H7 (cell line): ENCODE measurements at regions not wholly inside any gene's neighbourhood (a gene's known extent, or its start where the extent isn't known, plus 50 kb on each side); places are given as distances from the start of the nearest gene placed in this dataset.

ENCODE experiments used
- DNase-seq: peaks from one replicate; pipeline ENCODE4 v3.0.0; 2012
- H3K27me3 ChIP-seq: 2 replicates; pipeline ENCODE4 v1.6.0; 2011; ENCODE audit warnings: mild to moderate bottlenecking, low read length; ENCODE audit not compliant: control insufficient read depth, insufficient read depth
- H3K36me3 ChIP-seq: replicated peaks from 2 replicates; pipeline ENCODE4 v1.5.1; 2011; ENCODE audit warnings: low read length; ENCODE audit not compliant: control insufficient read depth, insufficient read depth
- H3K4me3 ChIP-seq: 2 replicates; pipeline ENCODE4 v1.5.1; 2011; ENCODE audit warnings: low read depth, mild to moderate bottlenecking, control low read depth, low read length, moderate library complexity; ENCODE audit not compliant: insufficient read depth

DNA sequence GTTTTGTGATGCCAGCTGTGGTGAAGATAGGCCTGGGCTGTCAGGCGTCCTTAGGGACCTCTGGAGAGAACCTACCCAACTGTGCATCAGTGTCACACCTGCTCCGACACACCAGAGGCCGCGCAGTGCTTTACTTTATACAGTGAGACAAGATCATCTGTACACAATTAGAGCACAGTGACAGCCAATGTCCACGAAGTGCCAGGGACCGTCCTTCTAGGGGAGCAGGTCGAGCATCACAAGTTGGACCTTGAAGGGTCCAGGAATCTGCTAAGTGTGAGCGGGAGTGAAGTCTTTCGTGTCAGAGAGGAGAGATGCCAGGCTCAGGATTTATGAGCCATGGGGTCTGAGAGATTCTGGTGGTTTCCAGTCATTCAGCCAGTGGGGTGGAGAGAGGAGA lies 104.2 kb downstream of the TMEM18 start:
- Histone ChIP-seq H3K36me3 (no peaks in the 10 kb centered on the region), H3K4me3 (no peak overlapping the region), H3K27me3 (no peaks in the 10 kb centered on the region)
- no peak for DNase-seq

- no peaks in the 10 kb centered on the region for H3K36me3 ChIP-seq
These were observed 107.5 kb downstream of the TMEM18 start for GRCh38 chr2:569681-570080.

GRCh38 chr2:568639-569235 lies 108.5 kb downstream of the TMEM18 start:
- DNase-seq, result no peak
- H3K4me3 ChIP-seq, result no peak overlapping the region
- H3K27me3 ChIP-seq, result no peaks in the 10 kb centered on the region
- H3K36me3 ChIP-seq, result no peaks in the 10 kb centered on the region

More at GRCh38 chr2:569681-570080, 107.5 kb downstream of the TMEM18 start:
- Histone ChIP-seq H3K27me3 (no peaks in the 10 kb centered on the region), H3K4me3 (no peak overlapping the region)
- DNase-seq, result no peak

- H3K27me3 ChIP-seq, result no peaks in the 10 kb centered on the region
- H3K36me3 ChIP-seq, result no peaks in the 10 kb centered on the region
- no peak for DNase-seq
- no peak overlapping the region for H3K4me3 ChIP-seq
These were observed 109.2 kb downstream of the TMEM18 start for GRCh38 chr2:567865-568638.

DNA sequence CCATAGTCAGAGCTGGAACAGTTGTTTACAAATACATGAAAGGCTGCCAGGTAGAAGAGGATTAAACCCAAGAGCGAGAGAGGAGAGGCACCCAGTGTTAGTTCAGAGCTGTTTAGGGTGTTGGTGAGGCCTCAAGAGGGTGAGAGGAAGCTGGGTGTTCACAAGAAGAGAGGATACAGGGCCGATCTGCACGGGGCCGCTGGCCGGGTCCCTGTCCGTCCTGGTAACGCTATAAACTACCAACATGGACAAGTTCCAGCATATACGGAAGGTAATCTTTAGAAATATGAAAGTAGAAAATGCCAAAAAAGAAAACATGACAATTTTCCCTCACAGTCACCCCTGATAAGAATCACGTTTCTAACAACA lies 109.7 kb downstream of the TMEM18 start:
- Histone ChIP-seq H3K36me3 (no peaks in the 10 kb centered on the region), H3K4me3 (no peak overlapping the region), H3K27me3 (no peaks in the 10 kb centered on the region)
- no peak for DNase-seq

- no peaks in the 10 kb centered on the region for H3K36me3 ChIP-seq
- no peaks in the 10 kb centered on the region for H3K27me3 ChIP-seq
- DNase-seq, result no peak
- no peak overlapping the region for H3K4me3 ChIP-seq
These were observed 110.6 kb downstream of the TMEM18 start for GRCh38 chr2:566379-567313.

DNA sequence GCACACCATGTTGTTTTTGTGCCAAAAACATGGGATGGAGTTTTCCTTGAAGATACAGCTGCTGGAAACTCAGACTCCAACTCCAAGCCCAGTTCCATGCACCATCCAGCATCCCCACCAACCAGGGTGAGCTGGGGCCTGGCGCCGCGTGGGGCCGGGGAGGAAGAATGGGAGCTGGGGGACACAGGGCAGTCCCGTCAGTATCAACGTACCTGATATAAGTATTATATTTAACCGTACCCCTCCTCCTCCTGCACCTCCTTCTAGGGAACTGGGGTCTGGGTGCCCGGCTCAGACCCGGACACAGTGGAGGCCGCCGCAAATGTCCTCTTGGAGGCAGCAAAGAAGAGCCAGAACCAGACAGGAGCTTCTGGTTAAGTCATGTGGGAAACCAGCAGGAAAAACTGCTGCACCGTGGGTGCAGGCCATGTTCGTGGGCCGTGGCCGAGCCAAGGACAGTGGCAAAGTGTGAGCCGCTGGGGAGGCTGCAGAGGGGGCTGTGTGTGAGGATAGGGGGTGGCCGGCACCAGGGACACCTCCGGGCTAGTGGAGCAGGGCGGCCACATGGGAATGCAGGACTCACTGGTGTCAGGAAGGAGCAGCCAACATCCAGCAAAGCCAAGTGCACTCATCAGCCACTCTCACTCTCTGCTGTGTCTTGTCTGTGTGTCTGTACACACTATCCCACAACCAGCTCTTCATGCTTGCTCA lies 112.6 kb downstream of the TMEM18 start:
- DNase-seq, result no peak
- no peak overlapping the region for H3K4me3 ChIP-seq
- no peaks in the 10 kb centered on the region for H3K27me3 ChIP-seq
- H3K36me3 ChIP-seq, result no peaks in the 10 kb centered on the region

DNA sequence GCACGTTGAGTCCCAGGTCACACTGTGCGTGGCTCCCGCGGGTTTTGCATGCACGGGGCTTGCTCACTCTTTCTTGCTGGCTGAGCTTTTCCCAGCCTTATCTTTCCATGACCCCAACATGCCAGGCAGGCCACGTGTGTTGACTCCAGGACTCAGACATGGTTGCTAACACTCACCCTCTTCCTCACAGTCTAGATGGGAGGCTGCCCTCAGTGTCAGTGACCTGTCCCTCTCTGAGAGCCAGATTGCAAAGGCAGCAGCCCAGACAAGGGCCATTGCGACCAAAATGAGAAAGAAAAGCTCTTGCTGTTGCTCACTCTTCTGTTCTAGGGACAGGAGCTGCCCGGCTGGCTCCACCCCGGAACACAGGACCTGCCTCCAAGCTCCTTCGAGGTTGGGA lies 113.7 kb downstream of the TMEM18 start:
- no peak overlapping the region for H3K4me3 ChIP-seq
- H3K36me3 ChIP-seq, result no peaks in the 10 kb centered on the region
- no peak for DNase-seq
- no peaks in the 10 kb centered on the region for H3K27me3 ChIP-seq

- Histone ChIP-seq H3K27me3 (no peaks in the 10 kb centered on the region), H3K36me3 (no peaks in the 10 kb centered on the region), H3K4me3 (no peak overlapping the region)
- no peak for DNase-seq
These were observed 114.5 kb downstream of the TMEM18 start for GRCh38 chr2:562391-563364.

DNA sequence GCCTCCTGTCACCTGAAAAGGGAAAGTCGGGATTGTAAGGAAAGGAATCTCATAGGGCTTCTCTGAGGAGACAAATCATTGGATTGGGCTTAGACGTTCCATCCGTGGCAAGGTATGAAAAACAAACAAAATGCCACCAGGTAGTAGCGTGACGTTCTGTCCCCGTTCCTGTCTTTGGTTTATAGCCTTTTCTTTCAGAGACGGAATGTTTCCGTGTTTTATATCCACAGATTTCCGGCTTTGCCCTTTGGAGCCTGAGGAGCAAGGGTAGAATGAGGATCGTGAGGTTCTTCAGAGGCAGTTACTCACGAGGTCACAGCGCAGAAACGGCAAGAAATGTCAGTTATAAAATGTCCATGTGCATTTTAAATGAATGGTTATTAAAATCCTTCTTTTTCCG lies 118.3 kb downstream of the TMEM18 start:
- H3K36me3 ChIP-seq, result no peaks in the 10 kb centered on the region
- DNase-seq, result no peak
- no peak overlapping the region for H3K4me3 ChIP-seq
- no peaks in the 10 kb centered on the region for H3K27me3 ChIP-seq

DNA sequence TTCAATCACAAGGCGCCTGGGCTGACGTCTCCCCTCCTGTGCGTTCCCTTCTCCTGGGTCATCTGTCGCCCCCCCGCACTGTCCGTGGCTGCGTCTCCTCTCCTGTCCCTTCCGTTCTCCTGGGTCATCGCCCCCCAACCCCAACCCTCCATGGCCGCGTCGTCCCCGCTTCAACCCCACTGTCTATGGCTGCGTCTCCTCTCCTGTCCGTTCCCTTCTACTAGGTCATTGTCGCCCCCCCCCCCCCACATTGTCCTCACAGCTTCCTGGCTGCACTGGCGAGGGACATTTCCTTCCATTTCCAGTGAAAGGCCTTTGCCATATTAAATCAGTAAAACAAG lies 118.9 kb downstream of the TMEM18 start:
- H3K4me3 ChIP-seq, result no peak overlapping the region
- no peak for DNase-seq

GRCh38 chr2:557635-558301 lies 119.4 kb downstream of the TMEM18 start:
- no peaks in the 10 kb centered on the region for H3K27me3 ChIP-seq
- no peaks in the 10 kb centered on the region for H3K36me3 ChIP-seq
- no peak for DNase-seq
- no peak overlapping the region for H3K4me3 ChIP-seq

More for the DNA sequence above, 118.9 kb downstream of the TMEM18 start:
- no peaks in the 10 kb centered on the region for H3K36me3 ChIP-seq
- no peaks in the 10 kb centered on the region for H3K27me3 ChIP-seq

- Histone ChIP-seq H3K4me3 (no peak overlapping the region), H3K36me3 (no peaks in the 10 kb centered on the region), H3K27me3 (no peaks in the 10 kb centered on the region)
- no peak for DNase-seq
These were observed 120.7 kb downstream of the TMEM18 start for GRCh38 chr2:556485-556884.
